Midbrain (tissue), 1 donor: ENCODE measurements at regions not wholly inside any gene's neighbourhood (a gene's known extent, or its start where the extent isn't known, plus 50 kb on each side); places are given as distances from the start of the nearest gene placed in this dataset.

Experiments used
- DNase-seq: peaks from one replicate; lab custom pipeline; 2025; lab: John Stamatoyannopoulos, UW

- DNase-seq = no peak
These were observed 98.6 kb downstream of the BCL2L11 start for GRCh38 chr2:111219285-111219684.

- DNase-seq = no peak
These were observed 99.2 kb downstream of the BCL2L11 start for GRCh38 chr2:111219734-111220505.

- no peak for DNase-seq
These were observed 100.2 kb downstream of the BCL2L11 start for GRCh38 chr2:111220962-111221361.

- DNase-seq = no peak
These were observed 101.0 kb downstream of the BCL2L11 start for GRCh38 chr2:111221701-111222100.

DNA sequence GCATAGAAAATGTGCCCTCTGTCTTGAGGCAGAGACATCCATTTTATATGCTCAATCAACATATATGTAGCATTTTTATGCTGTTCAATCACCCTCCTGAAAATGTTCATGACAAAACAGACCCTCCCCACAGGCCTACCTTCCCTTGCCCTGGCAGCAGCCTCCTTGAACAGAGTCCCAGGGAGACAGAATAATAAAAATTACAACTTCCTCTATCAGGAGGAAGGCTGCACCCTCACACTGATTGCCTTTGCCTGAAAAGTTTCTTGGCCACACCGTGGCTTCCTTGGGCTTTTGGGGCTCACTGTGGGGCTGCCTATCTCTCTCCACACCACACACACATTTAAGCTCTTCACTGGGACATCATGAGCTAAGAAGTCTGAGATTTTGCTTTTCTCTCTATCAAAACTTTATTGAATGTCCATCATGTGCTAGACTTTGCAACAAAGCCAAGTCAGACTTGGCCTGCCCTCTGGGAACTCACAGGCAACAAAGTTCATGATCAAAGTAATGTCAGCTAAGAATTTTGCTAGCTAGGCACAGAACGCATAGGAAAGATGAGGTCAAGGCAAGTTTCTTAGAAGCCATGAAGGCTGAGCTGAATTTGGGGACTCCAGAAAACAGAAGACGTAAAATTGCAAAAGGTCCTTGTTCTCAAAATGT is 101.6 kb downstream of the BCL2L11 start:
- no peak for DNase-seq

DNA sequence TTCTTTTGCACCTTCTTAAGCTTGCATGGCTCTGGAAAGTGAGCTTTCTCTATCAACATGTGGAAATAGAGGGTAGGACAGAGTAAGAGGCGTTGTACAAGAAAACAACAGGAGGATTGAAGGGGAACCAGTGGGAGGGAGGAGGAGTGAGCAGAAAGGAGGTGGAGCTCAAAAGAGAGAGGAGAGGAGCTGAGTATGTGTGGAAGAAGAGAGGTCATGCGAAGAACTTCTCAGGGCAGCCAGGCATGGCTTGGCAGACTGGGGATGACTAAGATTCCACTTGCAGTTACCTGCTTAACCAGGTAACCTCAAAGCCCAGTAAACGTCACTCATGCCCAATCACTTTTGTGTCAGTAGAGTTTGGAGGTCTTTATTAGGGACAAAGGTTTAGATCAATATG is 105.1 kb downstream of the BCL2L11 start:
- no peak for DNase-seq

- no peak for DNase-seq
These were observed 106.4 kb downstream of the BCL2L11 start for GRCh38 chr2:111226876-111227700.

DNA sequence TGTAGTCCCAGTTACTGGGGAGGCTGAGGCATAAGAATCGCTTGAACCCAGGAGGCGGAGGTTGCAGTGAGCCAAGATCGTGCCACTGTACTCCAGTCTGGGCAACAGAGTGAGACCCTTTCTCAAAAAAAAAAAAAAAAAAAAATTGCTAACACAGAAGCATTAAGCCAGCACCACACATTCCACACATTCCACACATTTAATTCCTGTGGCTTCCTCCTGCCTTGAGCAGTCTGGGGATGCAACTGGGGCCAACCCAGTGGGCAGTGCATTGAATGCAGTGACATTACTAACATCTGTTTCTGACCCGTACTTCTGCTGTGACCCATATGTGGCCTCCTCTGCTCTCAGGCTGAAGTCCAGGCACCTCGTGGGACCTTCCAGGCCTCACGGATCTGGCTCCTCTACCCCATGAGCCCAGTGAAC is 107.0 kb downstream of the BCL2L11 start:
- no peak for DNase-seq

DNA sequence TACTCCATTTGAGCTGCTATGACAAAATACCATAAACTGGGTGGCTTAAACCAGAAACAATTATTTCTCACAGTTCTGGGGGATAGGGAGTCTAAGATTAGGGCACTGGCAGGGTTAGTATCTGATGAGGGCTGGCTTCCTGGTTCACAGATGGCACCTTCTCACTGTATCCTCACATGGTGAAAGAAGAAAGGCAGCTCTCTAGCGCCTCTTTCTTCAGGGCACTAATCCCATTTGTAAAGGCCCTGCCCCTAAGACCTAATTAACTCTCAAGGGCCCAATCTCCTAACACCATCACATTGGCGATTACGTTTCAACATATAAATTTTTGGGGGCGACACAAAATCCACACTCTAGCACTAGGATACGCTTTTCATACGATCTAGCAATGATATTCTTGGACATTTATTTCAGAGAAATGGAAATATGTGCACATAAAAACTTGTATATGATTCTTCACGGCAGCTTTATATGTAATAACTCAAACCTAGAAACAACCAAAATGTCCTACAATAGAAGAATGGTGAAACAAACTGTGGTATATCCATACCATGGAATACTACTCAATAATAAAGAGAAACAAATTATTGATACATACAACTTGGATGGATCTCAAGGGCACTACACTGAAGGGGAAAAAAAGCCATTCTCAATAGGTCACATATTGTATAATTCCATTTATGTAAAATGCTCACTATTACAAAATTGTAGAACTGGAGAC is 111.0 kb downstream of the BCL2L11 start:
- no peak for DNase-seq

DNA sequence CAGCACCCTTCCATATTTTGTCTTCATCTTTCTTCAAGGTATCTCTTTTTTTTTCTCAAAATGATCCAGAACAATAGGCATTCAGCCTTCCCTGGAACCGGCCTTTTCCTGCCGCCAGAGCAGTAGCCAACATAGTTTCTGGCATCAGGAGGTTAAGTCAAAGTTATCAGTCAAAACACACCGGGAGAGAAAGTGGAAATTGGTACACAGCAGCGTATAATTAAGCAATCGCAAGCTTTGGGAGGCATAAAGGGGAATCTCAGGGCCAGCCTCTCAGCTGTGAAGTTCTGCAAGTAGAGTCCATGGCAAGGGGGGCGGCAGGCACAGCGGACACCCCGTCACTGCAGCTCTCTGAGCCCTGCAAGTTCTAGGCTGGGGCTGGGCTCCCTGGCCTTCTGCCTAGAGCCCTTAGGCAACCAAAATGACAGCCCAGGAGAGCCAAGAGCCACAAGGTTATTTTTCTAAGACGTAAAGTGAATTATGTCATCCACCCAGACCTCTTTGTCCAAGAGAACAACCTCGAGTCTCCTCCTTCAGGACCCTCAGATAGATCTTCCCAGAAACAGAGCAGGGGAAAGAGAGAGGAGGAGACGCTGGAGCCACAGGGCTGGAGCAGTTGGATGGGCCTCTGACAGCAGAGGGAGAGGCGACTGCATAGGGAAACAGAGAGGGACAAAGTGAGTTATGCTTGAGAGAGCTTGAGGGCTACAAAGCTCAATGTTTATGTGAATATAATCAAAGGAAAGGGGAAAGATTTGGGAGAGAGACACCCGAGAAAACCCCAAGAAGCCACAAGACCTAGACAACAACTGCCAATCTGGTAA is 114.7 kb downstream of the BCL2L11 start:
- DNase-seq = no peak

DNA sequence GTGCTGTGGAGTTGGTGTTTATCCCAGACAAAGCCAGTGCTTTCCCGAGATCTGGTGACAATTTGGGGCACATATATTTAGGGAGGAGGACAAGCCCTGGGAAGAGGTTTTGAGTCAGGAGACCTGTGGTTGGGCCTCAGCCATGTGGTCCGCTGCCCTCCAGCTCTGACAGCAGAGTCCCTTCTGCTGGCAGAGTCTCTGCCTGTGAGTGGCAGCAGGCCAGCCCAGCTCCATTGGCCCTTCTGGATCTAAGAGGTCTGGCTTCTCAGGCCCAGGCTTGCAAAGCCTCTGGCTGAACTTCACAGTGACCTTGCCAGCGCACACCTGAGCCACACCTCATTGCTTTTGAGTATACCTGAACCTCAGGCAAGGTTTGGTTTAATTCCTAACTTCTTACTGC is 115.3 kb downstream of the BCL2L11 start:
- no peak for DNase-seq

DNA sequence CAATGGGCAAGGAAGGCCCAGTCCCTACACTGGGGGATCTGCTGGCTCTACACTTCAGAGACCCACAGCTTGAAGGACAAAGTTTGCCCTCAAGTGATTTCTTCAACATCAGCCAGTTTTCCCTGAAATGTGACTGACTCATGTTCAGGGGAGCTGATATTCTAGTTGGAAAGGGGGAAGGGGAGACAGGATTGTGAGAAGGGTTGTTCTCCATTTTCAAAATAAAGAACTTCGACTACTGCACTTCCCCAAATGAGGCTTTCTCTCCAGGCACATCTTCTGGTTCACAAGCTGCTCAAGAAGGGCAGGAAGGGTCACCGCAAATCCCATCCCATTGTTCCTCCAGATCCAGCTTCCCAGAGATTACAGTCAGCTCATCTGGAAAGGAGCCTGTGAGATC is 117.6 kb downstream of the BCL2L11 start:
- no peak for DNase-seq

- no peak for DNase-seq
These were observed 118.4 kb downstream of the BCL2L11 start for GRCh38 chr2:111239107-111239506.

GRCh38 chr2:111239581-111240249 is 119.0 kb downstream of the BCL2L11 start:
- DNase-seq = no peak

- no peak for DNase-seq
These were observed 122.6 kb downstream of the BCL2L11 start for GRCh38 chr2:111243295-111243694.

DNA sequence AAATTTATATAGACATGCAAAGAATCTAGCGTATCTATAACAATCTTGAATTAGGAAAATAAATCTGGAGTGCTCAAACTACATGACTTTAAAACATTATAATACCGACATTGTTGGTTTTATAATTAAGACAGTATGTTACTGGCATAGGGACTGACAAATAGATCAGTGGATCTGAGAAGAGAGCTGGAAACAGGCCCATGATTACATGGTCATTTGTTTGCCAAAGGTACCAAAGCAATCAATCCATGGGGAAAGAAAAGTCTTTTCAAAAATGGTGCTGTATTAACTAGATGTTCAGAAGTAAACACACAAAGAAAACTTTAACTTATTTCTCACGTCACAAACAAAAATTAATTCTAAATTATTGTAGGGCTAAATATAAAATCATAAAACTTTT is 124.2 kb downstream of the BCL2L11 start:
- no peak for DNase-seq

GRCh38 chr2:111246620-111247061 is 125.9 kb downstream of the BCL2L11 start:
- DNase-seq = no peak

GRCh38 chr2:111247491-111247890 is 126.8 kb downstream of the BCL2L11 start:
- DNase-seq = no peak

DNA sequence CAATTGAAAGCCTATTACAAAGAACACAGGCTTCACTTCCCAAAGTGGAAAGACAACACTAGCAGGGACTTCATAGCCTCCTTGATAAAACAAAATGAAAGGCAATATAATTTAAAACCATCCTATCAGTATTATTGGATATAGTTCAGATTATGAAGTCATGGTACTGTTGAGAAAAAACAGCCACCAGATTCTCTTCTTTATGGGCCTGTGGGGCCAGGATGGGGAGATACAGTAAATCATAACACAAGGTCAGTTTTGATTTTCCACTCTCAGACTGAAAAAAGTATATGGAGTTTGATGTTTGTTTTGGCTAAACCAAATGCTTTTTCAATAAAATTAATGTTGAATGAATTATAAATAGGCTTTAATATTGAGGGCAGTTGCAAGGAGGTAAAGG is 129.1 kb downstream of the BCL2L11 start:
- DNase-seq = no peak

DNA sequence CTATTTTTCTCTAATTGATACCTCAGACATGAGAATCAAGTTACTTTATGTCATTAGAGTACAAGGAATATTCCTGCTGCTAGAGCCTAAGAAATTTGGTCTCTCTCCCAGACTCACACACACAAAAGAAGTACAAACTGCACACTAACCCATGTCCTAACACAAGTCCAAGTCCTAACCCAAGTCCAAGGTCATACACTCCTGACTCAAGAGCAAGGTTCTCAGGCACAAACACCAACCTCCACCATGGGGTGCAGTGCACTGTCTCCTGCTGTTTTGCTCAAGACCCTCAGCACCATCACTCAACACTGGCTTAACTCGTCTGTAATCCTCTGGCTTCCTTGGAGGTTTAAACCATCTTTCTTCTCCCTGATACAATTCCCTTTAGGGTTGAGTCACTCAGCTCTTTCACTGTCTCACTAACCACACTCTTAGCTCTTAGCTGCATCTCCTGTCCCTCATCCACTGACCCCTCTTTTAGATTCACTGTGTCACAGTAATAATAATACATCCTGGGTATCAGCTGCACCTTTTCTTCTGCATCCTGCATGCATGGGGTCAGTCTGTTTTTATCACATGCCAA is 129.8 kb downstream of the BCL2L11 start:
- no peak for DNase-seq
